GM12878 (cell line): ENCODE measurements at regions not wholly inside any gene's neighbourhood (a gene's known extent, or its start where the extent isn't known, plus 50 kb on each side); places are given as distances from the start of the nearest gene placed in this dataset.

ENCODE experiments used
- ATAC-seq: fragments of 200-7000 bp; cut with Tn5 transposase; 3 replicates; pipeline ENCODE4 v1.9.1; 2020; ENCODE audit warnings: mild to moderate bottlenecking, moderate library complexity
- BruUV-seq: library from RNA; stranded (reverse); fragments of 400-500 nt; replicated peaks from 2 replicates; lab custom pipeline; 2021; lab: Mats Ljungman, UMichigan
- CTCF ChIA-PET: fragments of 300-600 bp; sonication (Branson Sonifier 250); formaldehyde crosslinking; extraction: SDS; loops from one replicate; lab custom pipeline; 2021; ENCODE audit warnings: inconsistent platforms; lab: Yijun Ruan, JAX
- POLR2A ChIA-PET: fragments of 350-600 bp; formaldehyde crosslinking; extraction: SDS; loops from one replicate; lab custom pipeline; 2021; ENCODE audit warnings: inconsistent platforms; lab: Charles Lee
- RAD21 ChIA-PET: fragments of 300-600 bp; sonication (Branson Sonifier 250); formaldehyde crosslinking; loops from one replicate; lab custom pipeline; 2023; ENCODE audit warnings: antibody characterized with exemption; ENCODE audit not compliant: unreplicated experiment; lab: Charles Lee
- SMC1A ChIA-PET: fragments of 300-600 bp; sonication (Branson Sonifier 250); formaldehyde crosslinking; loops from one replicate; lab custom pipeline; 2023; ENCODE audit not compliant: unreplicated experiment, uncharacterized antibody; lab: Charles Lee
- DNase-seq: peaks from one replicate; pipeline ENCODE4 v3.0.0-alpha.2; 2011; ENCODE audit warnings: low read depth, low spot score
- FAIRE-seq: peaks from 3 replicates; lab custom pipeline; 2011; peaks lifted over from hg19 to GRCh38; lab: Jason Lieb, UNC
- H2AFZ ChIP-seq: 2 replicates; pipeline ENCODE4 v1.6.0; 2011; ENCODE audit warnings: low read depth, low read length, control low read depth; ENCODE audit not compliant: control insufficient read depth
- H3K27ac ChIP-seq: 2 replicates; pipeline ENCODE4 v1.5.1; 2011; ENCODE audit warnings: control low read depth; ENCODE audit not compliant: control insufficient read depth, insufficient read depth
- H3K27me3 ChIP-seq, 2 experiments: replicated peaks in 1 of 2; 2 replicates each; pipeline versions ENCODE4 v1.6.0 to v1.6.1; 2011; ENCODE audit warnings: low read length in 1 of 2; ENCODE audit not compliant: control insufficient read depth in 2 of 2, insufficient read depth in 2 of 2
- H3K36me3 ChIP-seq, 2 experiments: 2 replicates each; pipeline ENCODE4 v1.5.1; 2011; ENCODE audit warnings: low read length in 1 of 2; ENCODE audit not compliant: control insufficient read depth in 2 of 2, insufficient read depth in 2 of 2
- H3K4me1 ChIP-seq: 2 replicates; pipeline ENCODE4 v1.6.1; 2011; ENCODE audit warnings: mild to moderate bottlenecking, low read length, moderate library complexity, mixed read lengths; ENCODE audit not compliant: control insufficient read depth, insufficient read depth
- H3K4me2 ChIP-seq: 2 replicates; pipeline ENCODE4 v1.6.0; 2011; ENCODE audit warnings: control low read depth; ENCODE audit not compliant: control insufficient read depth, insufficient read depth
- H3K4me3 ChIP-seq: fragments of 200-600 bp; sonication (generic); 2 replicates; pipeline ENCODE4 v1.5.1; 2016
- H3K79me2 ChIP-seq: 2 replicates; pipeline ENCODE4 v1.6.0; 2011; ENCODE audit warnings: low read length; ENCODE audit not compliant: control insufficient read depth, insufficient read depth
- H3K9ac ChIP-seq: 2 replicates; pipeline ENCODE4 v1.8.0; 2011; ENCODE audit warnings: low read length, control low read depth, mixed read lengths; ENCODE audit not compliant: control insufficient read depth, insufficient read depth
- H3K9me3 ChIP-seq: replicated peaks from 3 replicates; pipeline ENCODE4 v1.5.1; 2011; ENCODE audit warnings: mild to moderate bottlenecking, low read length; ENCODE audit not compliant: control insufficient read depth, insufficient read depth
- H4K20me1 ChIP-seq: 2 replicates; pipeline ENCODE4 v1.6.0; 2011; ENCODE audit not compliant: control insufficient read depth, insufficient read depth
- BCL11A ChIP-seq: IDR thresholded peaks from 2 replicates; pipeline ENCODE4 v1.6.1; 2011; ENCODE audit warnings: low read depth, low read length
- CEBPB ChIP-seq, 2 experiments: fragments of 150-350 bp in 1 of 2; IDR thresholded peaks; 2 replicates each; pipeline ENCODE4 v1.6.1; 2012 to 2014; ENCODE audit warnings: low read depth in 2 of 2, low read length in 2 of 2, borderline replicate concordance in 1 of 2, inconsistent platforms in 1 of 2
- EED ChIP-seq: sonication (generic); IDR thresholded peaks from 2 replicates; pipeline ENCODE4 v1.6.1; 2016; ENCODE audit warnings: antibody characterized with exemption, low read depth
- EZH2 ChIP-seq: IDR thresholded peaks from 2 replicates; pipeline ENCODE4 v1.6.1; 2012; ENCODE audit warnings: low read depth, mild to moderate bottlenecking, control low read depth, inconsistent platforms, low read length, borderline replicate concordance; ENCODE audit not compliant: control insufficient read depth
- HCFC1 ChIP-seq: fragments of 150-350 bp; IDR thresholded peaks from 2 replicates; pipeline ENCODE4 v1.6.1; 2014; ENCODE audit warnings: low read length
- MYB ChIP-seq: fragments of 150-350 bp; IDR thresholded peaks from 2 replicates; pipeline ENCODE4 v1.6.1; 2014; ENCODE audit warnings: mild to moderate bottlenecking, low read depth, low read length, borderline replicate concordance
- NBN ChIP-seq: fragments of 450-650 bp; IDR thresholded peaks from 2 replicates; pipeline ENCODE4 v1.6.1; 2016
- SMAD5 ChIP-seq: IDR thresholded peaks from 2 replicates; pipeline ENCODE4 v1.6.1; 2016; ENCODE audit warnings: antibody characterized with exemption, low read depth
- STAT3 ChIP-seq: IDR thresholded peaks from 2 replicates; pipeline ENCODE4 v1.6.1; 2011; ENCODE audit warnings: low read depth, low read length, improper control_type of control experiment
- TBL1XR1 ChIP-seq: IDR thresholded peaks from 2 replicates; pipeline ENCODE4 v1.6.1; 2012; ENCODE audit warnings: low read depth, low read length, improper control_type of control experiment
- ZNF592 ChIP-seq: fragments of 450-650 bp; IDR thresholded peaks from 2 replicates; pipeline ENCODE4 v1.6.1; 2017; ENCODE audit warnings: mild to moderate bottlenecking, moderate library complexity
- WGBS: methylation state at CpG from one replicate; pipeline ENCODE4 v1.1.6; 2016; ENCODE audit warnings: low lambda C conversion rate; ENCODE audit not compliant: insufficient replicate concordance, insufficient coverage; ENCODE audit errors: missing lambda C conversion rate; 5-methylcytosine and 5-hydroxymethylcytosine counted together
- in situ Hi-C: fragments of 300-500 bp; cut with MboI; formaldehyde crosslinking; loops from 9 replicates; pipeline ENCODE4 v1.14.3; 2018; ENCODE audit warnings: mixed read lengths
- intact Hi-C: fragments of 100-400 bp; cut with micrococcal nuclease; formaldehyde crosslinking; loops from one replicate; pipeline ENCODE4 v1.14.2; 2022; ENCODE audit not compliant: unreplicated experiment
- TF ChIP-seq, protein P1 (sequence below): IDR thresholded peaks from 2 replicates; pipeline ENCODE4 v1.6.1; 2011; ENCODE audit warnings: low read depth, mild to moderate bottlenecking, low read length, moderate library complexity, borderline replicate concordance; ENCODE audit errors: extremely low read depth
- TF ChIP-seq, protein P2 (sequence below): IDR thresholded peaks from 2 replicates; pipeline ENCODE4 v1.6.1; 2012; ENCODE audit warnings: low read depth, low read length, improper control_type of control experiment
- TF ChIP-seq, protein P3 (sequence below): fragments of 450-650 bp; IDR thresholded peaks from 2 replicates; pipeline ENCODE4 v1.6.1; 2017; ENCODE audit warnings: mild to moderate bottlenecking, low read depth, inconsistent platforms; ENCODE audit not compliant: poor library complexity, severe bottlenecking

DNA sequence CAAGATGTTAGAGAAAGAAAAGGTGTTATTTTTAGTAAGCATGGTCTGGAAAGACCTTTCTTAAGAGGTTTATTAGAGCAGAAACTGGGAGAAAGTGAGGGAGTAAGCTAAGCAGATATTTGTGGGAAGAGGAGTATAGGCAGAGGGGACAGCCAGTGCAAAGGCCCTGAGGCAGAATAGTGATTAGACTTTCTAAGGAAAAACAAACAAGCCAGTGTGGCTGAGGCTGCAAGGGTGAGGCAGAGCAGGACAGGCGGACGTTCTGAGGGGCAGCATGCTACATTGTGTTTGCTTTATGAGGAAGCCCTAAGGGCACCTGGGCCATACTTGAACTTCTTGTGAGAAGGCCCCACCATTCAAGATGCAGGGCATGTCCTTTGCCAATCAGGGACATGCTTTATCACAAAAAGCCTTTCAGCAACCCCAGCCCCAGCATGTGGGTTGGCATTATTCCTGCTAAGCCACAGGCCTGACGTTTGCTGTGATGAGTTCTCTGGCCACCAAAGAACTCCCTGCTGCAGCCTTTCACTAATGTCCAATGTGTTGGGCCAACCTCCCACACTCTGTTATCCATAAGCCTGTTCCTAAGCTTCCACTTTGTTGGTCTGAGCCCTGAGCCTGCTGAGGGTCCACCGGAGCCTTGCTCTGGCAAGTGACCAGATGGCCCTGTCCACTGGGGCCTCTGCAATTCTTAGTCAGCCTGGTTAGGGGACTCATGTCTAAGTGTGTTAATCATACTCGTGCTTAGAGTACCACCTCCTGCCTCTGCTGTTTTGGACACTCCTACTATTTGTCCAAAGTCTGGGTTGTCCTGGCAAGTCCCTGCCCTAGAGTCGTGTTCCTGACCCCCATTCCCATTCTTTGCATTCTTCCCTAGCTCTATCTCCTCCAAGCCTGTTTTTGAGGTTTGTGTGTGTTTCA lies 209.9 kb upstream of the CTNNB1 start (continued):
- TF ChIP-seq, protein P1, sequence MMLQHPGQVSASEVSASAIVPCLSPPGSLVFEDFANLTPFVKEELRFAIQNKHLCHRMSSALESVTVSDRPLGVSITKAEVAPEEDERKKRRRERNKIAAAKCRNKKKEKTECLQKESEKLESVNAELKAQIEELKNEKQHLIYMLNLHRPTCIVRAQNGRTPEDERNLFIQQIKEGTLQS: no peak

GRCh38 chr3:40990062-40990456 lies 209.2 kb upstream of the CTNNB1 start:
- in situ Hi-C loops (no loop called here), intact Hi-C loops (no loop called here)
- Histone ChIP-seq H3K4me2 (no peak overlapping the region), H3K9ac (no peak overlapping the region), H3K27me3 (no peaks in the 10 kb centered on the region; a peak in 1 of 4 replicates), H2AFZ (no peak overlapping the region), H3K79me2 (no peaks in the 10 kb centered on the region), H3K27ac (no peak overlapping the region), H3K36me3 (no peaks in the 10 kb centered on the region), H4K20me1 (no peaks in the 10 kb centered on the region), H3K9me3 (no peaks in the 10 kb centered on the region), H3K4me3 (no peak overlapping the region), H3K4me1 (no peaks in the 10 kb centered on the region)
- FAIRE-seq (no peak), DNase-seq (no peak), ATAC-seq (no peak)
- CTCF ChIA-PET: interaction anchor here (1.1 kb wide), 1 partner anchor 399 kb away, joined by 3 read pairs; no protein-coding TSS in a partner anchor
- WGBS: 0% methylated on average over 1 of the region's 1 CpG
- POLR2A ChIA-PET: no interaction called here
- RAD21 ChIA-PET: no interaction called here
- BruUV-seq: no TSS peak
- SMC1A ChIA-PET: no interaction called here
- TF ChIP-seq SMAD5 (no peak), EED (no peak), MYB (no peak), NBN (no peak), CEBPB (IDR thresholded peaks at IDR 0.05; ENCODE audit: borderline replicate concordance in 1 of 2, low read depth in 2 of 2, low read length in 2 of 2) (no peak), STAT3 (no peak), ZNF592 (no peak), BCL11A (no peak), TBL1XR1 (no peak), EZH2 (no peak), HCFC1 (no peak)
- TF ChIP-seq, protein P2, sequence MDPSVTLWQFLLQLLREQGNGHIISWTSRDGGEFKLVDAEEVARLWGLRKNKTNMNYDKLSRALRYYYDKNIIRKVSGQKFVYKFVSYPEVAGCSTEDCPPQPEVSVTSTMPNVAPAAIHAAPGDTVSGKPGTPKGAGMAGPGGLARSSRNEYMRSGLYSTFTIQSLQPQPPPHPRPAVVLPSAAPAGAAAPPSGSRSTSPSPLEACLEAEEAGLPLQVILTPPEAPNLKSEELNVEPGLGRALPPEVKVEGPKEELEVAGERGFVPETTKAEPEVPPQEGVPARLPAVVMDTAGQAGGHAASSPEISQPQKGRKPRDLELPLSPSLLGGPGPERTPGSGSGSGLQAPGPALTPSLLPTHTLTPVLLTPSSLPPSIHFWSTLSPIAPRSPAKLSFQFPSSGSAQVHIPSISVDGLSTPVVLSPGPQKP: no peak
- TF ChIP-seq, protein P3, sequence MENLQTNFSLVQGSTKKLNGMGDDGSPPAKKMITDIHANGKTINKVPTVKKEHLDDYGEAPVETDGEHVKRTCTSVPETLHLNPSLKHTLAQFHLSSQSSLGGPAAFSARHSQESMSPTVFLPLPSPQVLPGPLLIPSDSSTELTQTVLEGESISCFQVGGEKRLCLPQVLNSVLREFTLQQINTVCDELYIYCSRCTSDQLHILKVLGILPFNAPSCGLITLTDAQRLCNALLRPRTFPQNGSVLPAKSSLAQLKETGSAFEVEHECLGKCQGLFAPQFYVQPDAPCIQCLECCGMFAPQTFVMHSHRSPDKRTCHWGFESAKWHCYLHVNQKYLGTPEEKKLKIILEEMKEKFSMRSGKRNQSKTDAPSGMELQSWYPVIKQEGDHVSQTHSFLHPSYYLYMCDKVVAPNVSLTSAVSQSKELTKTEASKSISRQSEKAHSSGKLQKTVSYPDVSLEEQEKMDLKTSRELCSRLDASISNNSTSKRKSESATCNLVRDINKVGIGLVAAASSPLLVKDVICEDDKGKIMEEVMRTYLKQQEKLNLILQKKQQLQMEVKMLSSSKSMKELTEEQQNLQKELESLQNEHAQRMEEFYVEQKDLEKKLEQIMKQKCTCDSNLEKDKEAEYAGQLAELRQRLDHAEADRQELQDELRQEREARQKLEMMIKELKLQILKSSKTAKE: no peak
